GM23248 (cell line): ENCODE measurements at regions not wholly inside any gene's neighbourhood (a gene's known extent, or its start where the extent isn't known, plus 50 kb on each side); places are given as distances from the start of the nearest gene placed in this dataset.

Experiments
- EZH2 ChIP-seq: fragments of 200-600 bp; sonication (generic); IDR thresholded peaks from 2 replicates; pipeline ENCODE4 v1.6.1; 2018; ENCODE audit warnings: antibody characterized with exemption, mild to moderate bottlenecking; ENCODE audit not compliant: insufficient read depth, poor library complexity, severe bottlenecking
- EZH2phosphoT487 ChIP-seq: fragments of 200-600 bp; sonication (generic); IDR thresholded peaks from 2 replicates; pipeline ENCODE4 v1.6.1; 2018; ENCODE audit warnings: antibody characterized with exemption, moderate library complexity, mild to moderate bottlenecking, low read depth; ENCODE audit not compliant: insufficient read depth

DNA sequence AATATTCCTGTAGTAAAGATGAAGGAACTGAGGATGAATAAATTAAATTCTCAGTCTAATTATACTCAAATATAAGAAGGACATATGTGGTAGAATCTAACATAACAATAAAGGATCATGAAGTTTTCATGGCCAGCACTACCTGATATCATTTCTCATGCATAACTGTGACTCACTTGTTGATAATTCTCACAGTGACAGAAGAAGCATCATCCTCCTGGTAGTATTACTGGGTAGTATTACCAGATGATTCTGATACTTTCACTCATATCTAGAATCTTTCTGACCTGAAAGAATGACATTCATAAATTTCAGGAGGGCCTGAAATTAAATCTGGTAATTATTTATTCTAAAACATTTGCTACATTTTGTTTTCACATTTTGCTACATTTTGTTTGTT, 1375.0 kb downstream of the EPHA7 start:
- TF ChIP-seq EZH2phosphoT487 (no peak), EZH2 (no peak)
